ENCODE measurements at regions not wholly inside any gene's neighbourhood (a gene's known extent, or its start where the extent isn't known, plus 50 kb on each side); places are given as distances from the start of the nearest gene placed in this dataset.

GRCh38 chr2:35174845-35175244, 1180.7 kb upstream of the CRIM1 start:
- TF ChIP-seq JUND (IDR thresholded peaks at IDR 0.05) (no peak), CTCF (IDR thresholded peaks at IDR 0.05; ENCODE audit: low read depth, low read length, missing input control) (no peak), GABPA (IDR thresholded peaks at IDR 0.05 in 1 of 2, conservative IDR thresholded peaks at IDR 0.05 in 1 of 2) (no peak), ZBTB33 (IDR thresholded peaks at IDR 0.05) (no peak), RAD21 (IDR thresholded peaks at IDR 0.05) (no peak)
- TF ChIP-seq, protein P1, sequence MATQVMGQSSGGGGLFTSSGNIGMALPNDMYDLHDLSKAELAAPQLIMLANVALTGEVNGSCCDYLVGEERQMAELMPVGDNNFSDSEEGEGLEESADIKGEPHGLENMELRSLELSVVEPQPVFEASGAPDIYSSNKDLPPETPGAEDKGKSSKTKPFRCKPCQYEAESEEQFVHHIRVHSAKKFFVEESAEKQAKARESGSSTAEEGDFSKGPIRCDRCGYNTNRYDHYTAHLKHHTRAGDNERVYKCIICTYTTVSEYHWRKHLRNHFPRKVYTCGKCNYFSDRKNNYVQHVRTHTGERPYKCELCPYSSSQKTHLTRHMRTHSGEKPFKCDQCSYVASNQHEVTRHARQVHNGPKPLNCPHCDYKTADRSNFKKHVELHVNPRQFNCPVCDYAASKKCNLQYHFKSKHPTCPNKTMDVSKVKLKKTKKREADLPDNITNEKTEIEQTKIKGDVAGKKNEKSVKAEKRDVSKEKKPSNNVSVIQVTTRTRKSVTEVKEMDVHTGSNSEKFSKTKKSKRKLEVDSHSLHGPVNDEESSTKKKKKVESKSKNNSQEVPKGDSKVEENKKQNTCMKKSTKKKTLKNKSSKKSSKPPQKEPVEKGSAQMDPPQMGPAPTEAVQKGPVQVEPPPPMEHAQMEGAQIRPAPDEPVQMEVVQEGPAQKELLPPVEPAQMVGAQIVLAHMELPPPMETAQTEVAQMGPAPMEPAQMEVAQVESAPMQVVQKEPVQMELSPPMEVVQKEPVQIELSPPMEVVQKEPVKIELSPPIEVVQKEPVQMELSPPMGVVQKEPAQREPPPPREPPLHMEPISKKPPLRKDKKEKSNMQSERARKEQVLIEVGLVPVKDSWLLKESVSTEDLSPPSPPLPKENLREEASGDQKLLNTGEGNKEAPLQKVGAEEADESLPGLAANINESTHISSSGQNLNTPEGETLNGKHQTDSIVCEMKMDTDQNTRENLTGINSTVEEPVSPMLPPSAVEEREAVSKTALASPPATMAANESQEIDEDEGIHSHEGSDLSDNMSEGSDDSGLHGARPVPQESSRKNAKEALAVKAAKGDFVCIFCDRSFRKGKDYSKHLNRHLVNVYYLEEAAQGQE (IDR thresholded peaks at IDR 0.05): no peak
